Stimulated activated CD8-positive, alpha-beta memory T cell treated with anti-CD3 and anti-CD28 coated beads, Interleukin-12 subunit alpha, Interleukin-12 subunit beta, amount 100 ng/mL, for 1 hour (primary cell): ENCODE measurements at regions not wholly inside any gene's neighbourhood (a gene's known extent, or its start where the extent isn't known, plus 50 kb on each side); places are given as distances from the start of the nearest gene placed in this dataset.

Experiments
- DNase-seq: peaks from one replicate; pipeline ENCODE4 v3.0.0-alpha.2; 2020; ENCODE audit warnings: low read depth

DNA sequence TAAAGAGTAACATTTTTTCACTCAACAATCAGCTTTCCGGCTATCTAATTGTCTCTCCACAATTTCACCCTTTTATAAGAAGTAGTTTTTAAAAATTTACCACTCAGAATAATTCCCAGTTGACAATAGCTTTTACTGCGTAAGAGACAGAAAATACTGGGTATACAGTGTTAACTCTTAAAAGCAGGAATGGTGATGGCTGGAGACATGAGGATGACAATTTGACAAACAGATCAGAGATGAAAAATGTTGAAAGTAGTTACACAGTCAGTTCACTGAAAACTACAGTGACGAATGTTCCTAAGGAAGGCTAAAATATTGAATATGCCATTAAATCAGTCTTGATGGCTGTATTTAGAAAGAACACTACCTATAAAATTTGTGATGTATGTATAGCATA is 1146.8 kb upstream of the B3GALT2 start:
- DNase-seq, result no peak

DNA sequence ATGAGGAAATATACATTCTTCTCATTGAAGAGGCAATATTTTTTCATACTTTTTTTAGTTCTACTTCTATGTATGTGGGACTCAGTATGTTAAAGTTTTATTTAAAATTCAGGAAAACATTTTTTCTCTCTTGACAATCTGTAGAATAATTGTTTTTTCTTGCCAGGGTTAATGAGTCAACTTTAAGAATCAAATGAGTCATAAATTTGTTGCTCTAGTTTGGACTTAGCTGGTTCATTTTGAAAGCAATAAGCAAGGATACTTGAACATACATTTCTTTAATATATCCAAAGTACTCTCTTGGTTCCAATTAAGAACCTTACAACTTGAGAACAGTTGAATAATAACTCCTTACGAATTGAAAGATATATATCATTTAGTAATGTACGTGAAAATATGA is 1145.3 kb upstream of the B3GALT2 start:
- DNase-seq, result no peak

- no peak for DNase-seq
Observed at GRCh38 chr1:194322751-194323150, 1136.3 kb upstream of the B3GALT2 start.

DNA sequence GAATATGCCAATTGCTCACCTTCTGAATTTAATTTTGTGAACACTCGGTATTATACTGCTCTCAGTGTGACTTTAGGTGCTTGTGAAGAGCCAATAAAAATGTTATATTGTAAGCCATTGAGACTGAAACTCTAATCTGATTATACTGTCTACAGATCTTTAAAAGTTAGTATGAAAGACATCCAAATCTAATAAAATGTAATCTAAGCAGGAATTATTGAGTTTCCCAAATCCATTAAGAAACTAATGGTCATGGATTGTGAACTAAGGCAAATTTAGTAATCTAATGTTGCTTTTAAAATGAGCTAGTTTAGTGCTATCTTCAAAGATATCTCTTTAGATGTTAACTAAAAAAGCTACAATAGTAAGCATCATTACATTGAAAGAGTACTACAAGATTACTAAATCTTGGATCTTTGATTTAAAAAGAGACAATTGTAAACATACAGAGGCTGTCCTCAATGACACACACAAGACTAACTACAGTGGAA is 1132.4 kb upstream of the B3GALT2 start:
- no peak for DNase-seq

- no peak for DNase-seq
Observed at GRCh38 chr1:194309697-194310096, 1123.3 kb upstream of the B3GALT2 start.

- DNase-seq, result no peak
Observed at GRCh38 chr1:194309269-194309668, 1122.9 kb upstream of the B3GALT2 start.

- no peak for DNase-seq
Observed at GRCh38 chr1:194300776-194301175, 1114.4 kb upstream of the B3GALT2 start.

GRCh38 chr1:194300340-194300739 is 1113.9 kb upstream of the B3GALT2 start:
- no peak for DNase-seq

DNA sequence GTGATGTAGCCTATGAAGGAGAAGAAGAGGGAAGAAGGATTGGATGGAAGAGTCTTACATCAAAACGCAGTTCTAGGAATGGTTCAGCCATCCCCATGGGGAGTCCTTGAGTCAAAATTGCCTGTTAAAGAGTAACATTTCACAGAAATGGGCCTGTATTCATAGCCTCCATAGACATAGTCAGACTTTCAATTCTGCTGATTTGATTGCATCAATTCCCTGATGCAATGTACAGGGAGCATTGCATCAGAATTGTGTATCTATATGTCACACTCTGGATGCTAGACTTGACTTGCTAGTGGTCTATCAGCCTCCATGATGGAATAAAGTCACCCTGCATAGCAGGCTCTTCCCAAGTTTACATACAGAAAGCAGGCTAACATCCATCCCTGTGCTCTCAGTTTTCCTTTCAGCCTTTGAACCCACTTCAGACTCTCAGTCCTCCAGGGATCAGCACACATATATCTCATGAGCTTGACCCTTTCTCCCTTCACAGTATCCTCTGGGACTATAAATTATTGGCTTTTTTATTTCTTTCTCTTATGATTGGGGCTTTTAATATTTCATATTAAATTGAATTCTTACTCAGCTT is 1111.7 kb upstream of the B3GALT2 start:
- no peak for DNase-seq

DNA sequence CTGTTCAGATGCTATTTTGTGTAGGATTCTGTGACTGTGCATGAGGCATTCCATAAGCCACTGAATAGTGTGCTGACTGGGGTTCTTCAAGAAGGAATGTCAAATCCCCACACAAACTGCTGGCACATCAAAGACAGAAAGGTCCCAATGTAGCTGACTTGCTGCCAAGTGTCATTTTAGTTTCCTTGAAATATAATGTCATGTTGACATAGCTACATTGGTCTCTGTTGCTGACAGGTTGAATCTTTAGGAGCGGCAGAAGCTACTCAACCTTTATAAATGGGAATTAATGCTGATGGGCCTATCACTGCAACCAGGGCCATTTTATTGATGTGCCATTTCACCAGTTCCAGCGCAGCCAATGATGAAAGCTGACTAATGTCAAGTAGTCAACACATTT is 1110.7 kb upstream of the B3GALT2 start:
- no peak for DNase-seq

DNA sequence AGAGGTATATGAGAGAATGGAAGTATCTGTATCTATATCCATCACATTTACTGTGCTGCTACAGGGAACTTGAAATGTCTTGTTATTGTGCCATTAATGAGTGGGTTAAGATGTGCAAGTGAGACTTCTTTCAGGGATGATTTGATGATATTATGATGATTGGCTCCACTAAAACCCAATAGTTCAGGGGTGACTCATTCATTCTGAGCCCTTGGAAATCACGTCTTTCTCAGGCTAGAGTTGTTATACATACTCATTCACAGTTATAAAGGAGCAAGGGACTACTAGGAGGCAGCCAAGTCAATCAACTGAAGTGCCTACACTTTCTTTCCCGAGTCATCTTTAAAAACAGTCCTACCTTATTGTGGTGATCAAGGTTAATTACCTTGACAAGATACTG is 1109.8 kb upstream of the B3GALT2 start:
- DNase-seq, result no peak

DNA sequence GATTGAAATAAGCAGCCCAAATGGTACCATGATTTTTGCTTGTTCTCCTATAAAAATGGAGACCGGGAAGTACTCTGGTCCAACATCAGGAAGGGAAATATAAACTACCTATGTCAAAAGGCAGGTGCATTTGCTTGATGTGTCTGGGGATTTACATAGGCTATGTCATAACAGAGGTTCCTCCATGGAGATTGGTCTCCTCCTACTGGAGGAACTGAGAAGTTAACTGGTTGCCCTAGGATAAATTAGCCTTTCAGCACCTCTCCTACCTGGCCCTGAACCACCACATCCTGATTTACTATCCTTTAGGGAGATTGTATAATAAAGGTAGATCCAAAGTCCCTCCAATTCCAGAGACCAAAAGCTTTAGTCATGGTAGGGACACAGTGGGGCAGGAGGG is 1109.3 kb upstream of the B3GALT2 start:
- no peak for DNase-seq

DNA sequence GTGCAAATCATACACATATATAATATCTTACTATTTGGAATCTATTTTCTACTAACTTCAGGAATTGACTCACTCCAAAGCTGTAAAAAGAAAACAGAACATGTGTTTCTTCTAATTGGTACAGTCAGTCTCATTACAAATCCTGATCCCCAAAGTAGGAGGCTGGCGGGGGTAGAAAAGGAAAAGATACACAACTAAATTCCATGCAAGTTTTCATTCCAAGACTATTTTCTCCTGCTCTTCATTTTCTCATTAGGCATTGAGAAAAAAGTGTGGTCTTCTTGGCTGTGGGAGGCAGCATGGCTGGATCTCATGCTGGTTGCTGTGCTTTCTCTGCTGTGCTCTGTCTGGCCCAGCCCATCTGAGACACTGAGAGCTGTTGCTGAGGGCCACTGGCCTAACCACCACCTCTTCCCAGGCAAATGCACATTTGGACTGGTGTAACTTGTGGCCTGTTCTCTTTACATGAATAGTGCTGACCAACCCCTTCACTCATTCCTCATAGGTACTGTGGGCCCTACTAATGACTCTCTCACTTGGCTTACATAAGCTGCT is 1107.5 kb upstream of the B3GALT2 start:
- DNase-seq, result no peak

DNA sequence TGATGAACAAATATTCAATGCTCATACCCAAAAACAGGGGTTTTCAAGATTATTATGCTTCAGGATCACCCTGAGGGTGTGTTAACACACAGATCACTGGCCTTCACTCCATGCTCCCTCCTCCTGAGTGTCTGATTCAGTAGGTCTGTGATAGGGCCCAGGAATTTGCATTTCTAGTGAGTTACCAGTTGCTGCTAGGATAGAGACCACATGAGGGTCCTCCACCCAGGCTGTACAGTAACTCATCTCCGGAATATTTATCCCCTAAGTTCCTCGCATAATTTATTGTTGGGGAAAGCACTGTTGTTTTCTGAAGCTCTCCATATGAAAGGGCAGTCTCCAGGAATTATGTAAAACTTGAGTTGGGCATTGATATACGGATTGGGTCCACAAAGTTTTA is 1106.6 kb upstream of the B3GALT2 start:
- no peak for DNase-seq

DNA sequence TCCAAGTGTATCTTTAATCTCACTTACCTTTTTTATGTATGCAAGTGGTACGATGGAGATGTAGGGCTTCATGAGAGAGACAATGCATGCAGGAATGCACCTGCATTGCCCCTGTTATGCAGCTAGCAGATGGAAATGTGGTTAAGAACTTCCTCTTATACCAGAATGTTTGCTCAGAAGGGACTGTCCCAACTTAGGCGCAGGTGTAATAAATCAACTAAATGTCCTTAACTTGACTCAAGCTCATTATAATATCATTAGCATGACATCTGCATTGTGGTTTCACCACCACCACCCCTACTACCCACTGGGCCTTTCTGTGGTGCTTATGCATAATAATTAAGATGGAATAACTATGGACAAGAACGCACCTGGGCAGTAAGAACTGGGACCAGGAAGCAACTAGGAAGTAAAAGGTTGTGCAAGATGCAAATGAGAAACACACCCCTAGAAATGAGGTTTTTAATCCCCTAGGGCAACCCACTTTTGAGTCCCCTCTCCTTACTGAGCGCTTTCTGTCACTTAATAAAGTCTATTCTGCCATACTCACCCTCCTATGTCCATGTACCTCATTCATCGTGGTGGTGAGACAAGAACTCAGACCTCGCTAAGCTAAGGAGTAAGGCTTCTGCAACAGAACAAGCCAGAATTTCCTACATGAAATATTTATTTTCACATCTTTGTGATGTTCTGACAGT is 1103.3 kb upstream of the B3GALT2 start:
- DNase-seq, result no peak

- no peak for DNase-seq
Observed at GRCh38 chr1:194288238-194288637, 1101.8 kb upstream of the B3GALT2 start.

DNA sequence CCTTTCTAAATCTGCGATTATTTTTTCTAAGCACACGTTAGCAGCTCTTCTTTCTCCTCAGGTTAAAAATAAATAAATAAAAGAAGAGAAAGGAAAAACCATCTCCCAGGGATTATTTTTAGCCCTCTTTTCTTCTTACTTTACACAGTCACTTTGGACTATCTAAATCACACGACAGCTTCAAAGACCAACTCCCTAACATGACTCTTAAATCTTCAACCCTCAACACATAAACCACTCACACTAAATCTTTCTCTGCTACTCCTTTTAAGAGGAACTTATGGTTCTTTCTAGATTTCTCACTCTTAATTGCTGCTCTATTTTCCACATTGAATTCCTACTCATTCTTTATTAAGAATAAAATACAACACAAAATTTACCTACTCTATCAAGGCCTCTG is 1095.0 kb upstream of the B3GALT2 start:
- no peak for DNase-seq

GRCh38 chr1:194280463-194280862 is 1094.0 kb upstream of the B3GALT2 start:
- no peak for DNase-seq

DNA sequence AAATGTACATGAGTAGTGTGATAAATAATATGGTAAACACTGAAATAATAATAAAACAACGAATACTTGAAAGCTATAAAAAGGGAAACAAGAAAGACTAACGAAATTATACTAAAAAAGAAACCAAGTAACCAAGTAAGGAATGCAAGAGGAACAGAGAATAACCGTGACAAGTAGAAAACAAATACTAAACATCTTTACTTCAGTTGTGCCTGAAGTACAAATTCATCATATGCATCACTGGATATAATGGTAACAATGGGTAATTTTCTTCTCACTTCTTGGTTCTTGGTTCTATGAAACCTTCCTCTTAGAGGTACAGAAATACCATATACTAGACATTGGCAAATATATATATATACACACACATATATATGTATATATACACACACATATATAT is 1093.6 kb upstream of the B3GALT2 start:
- no peak for DNase-seq

- DNase-seq, result no peak
Observed at GRCh38 chr1:194277927-194278326, 1091.5 kb upstream of the B3GALT2 start.

- no peak for DNase-seq
Observed at GRCh38 chr1:194273660-194274059, 1087.2 kb upstream of the B3GALT2 start.

GRCh38 chr1:194268839-194269238 is 1082.4 kb upstream of the B3GALT2 start:
- DNase-seq, result no peak

GRCh38 chr1:194267021-194267420 is 1080.6 kb upstream of the B3GALT2 start:
- DNase-seq, result no peak

DNA sequence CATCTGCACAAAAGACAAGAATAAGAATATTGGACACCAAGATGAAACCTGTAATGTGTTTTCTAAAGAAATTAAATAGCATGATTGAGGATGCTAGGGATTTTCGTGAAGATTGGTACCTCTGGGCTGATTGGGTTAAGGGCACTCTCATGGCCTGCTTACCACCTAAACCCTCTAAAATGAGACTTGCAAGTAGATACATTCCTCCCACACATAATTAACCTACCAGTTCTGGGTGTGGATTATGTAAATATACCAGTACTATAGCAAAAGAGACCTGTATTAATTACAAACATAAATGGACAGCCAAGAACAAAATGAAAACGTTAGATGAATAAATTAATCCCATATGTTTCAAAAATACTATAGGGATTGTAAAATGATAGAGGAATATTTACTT is 1069.6 kb upstream of the B3GALT2 start:
- DNase-seq, result no peak
